Skeletal muscle satellite cell (primary cell): ENCODE measurements at regions not wholly inside any gene's neighbourhood (a gene's known extent, or its start where the extent isn't known, plus 50 kb on each side); places are given as distances from the start of the nearest gene placed in this dataset.
A peak's percentile ranks its signal among the peaks of the same experiment; 100 is the strongest.
"Not testable (repeated sequence)": the region's sequence is repeated elsewhere in the genome, so short reads cannot be mapped to it uniquely, and the experiment has no call there.

Experiments
- H3K27me3 ChIP-seq: 2 replicates; pipeline ENCODE4 v1.7.0; 2013; ENCODE audit warnings: low read length; ENCODE audit not compliant: control insufficient read depth, insufficient read depth
- H3K36me3 ChIP-seq: 2 replicates; pipeline ENCODE4 v1.7.0; 2013; ENCODE audit warnings: mild to moderate bottlenecking, control low read depth, low read length; ENCODE audit not compliant: insufficient read depth
- H3K4me1 ChIP-seq: 2 replicates; pipeline ENCODE4 v1.7.0; 2013; ENCODE audit warnings: low read length; ENCODE audit not compliant: control insufficient read depth, insufficient read depth
- H3K4me2 ChIP-seq: 2 replicates; pipeline ENCODE4 v1.7.0; 2013; ENCODE audit warnings: mild to moderate bottlenecking, low read length
- H3K4me3 ChIP-seq: 2 replicates; pipeline ENCODE4 v1.7.0; 2013; ENCODE audit warnings: low read length
- H3K9ac ChIP-seq: 2 replicates; pipeline ENCODE4 v1.7.0; 2013; ENCODE audit warnings: mild to moderate bottlenecking, low read depth, low read length, moderate library complexity
- H3K9me3 ChIP-seq: replicated peaks from 2 replicates; pipeline ENCODE4 v1.7.0; 2013; ENCODE audit warnings: mild to moderate bottlenecking, control low read depth, low read length

- Histone ChIP-seq H3K4me2 (no peak overlapping the region), H3K36me3 (no peaks in the 10 kb centered on the region), H3K4me3 (no peak overlapping the region), H3K9ac (no peak overlapping the region), H3K4me1 (no peaks in the 10 kb centered on the region), H3K9me3 (no peaks in the 10 kb centered on the region), H3K27me3 (no peaks in the 10 kb centered on the region)
Measured at GRCh38 chr5:91937121-91937520, 554.0 kb upstream of the ARRDC3 start.

- Histone ChIP-seq H3K4me2 (no peak overlapping the region), H3K36me3 (no peaks in the 10 kb centered on the region), H3K4me1 (peaks cover 10% of the 10 kb centered on the region), H3K4me3 (no peak overlapping the region), H3K27me3 (no peaks in the 10 kb centered on the region), H3K9me3 (no peaks in the 10 kb centered on the region), H3K9ac (no peak overlapping the region)
Measured at GRCh38 chr5:91929522-91929817, 546.4 kb upstream of the ARRDC3 start.

GRCh38 chr5:91928754-91929521 is 545.8 kb upstream of the ARRDC3 start:
- Histone ChIP-seq H3K9me3 (no peaks in the 10 kb centered on the region), H3K4me1 (peaks cover 10% of the 10 kb centered on the region), H3K4me2 (peak overlapping the region; percentile 67), H3K36me3 (no peaks in the 10 kb centered on the region), H3K9ac (peak overlapping the region; percentile 41), H3K4me3 (no peak overlapping the region), H3K27me3 (no peaks in the 10 kb centered on the region)

- H3K27me3 ChIP-seq = no peaks in the 10 kb centered on the region
- H3K36me3 ChIP-seq = no peaks in the 10 kb centered on the region
- H3K9me3 ChIP-seq = no peaks in the 10 kb centered on the region
- peaks cover 10% of the 10 kb centered on the region for H3K4me1 ChIP-seq
- no peak overlapping the region for H3K4me2 ChIP-seq
- H3K9ac ChIP-seq = no peak overlapping the region
- H3K4me3 ChIP-seq = no peak overlapping the region
Measured at GRCh38 chr5:91927439-91927838, 544.3 kb upstream of the ARRDC3 start.

- no peaks in the 10 kb centered on the region for H3K27me3 ChIP-seq
- H3K4me2 ChIP-seq = no peak overlapping the region
- peaks cover 10% of the 10 kb centered on the region for H3K4me1 ChIP-seq
- no peaks in the 10 kb centered on the region for H3K36me3 ChIP-seq
- H3K4me3 ChIP-seq = no peak overlapping the region
- no peaks in the 10 kb centered on the region for H3K9me3 ChIP-seq
- H3K9ac ChIP-seq = no peak overlapping the region
Measured at GRCh38 chr5:91925249-91925648, 542.1 kb upstream of the ARRDC3 start.

GRCh38 chr5:91917037-91917814 is 534.1 kb upstream of the ARRDC3 start:
- not testable (repeated sequence) for H3K36me3 ChIP-seq, H3K27me3 ChIP-seq, H3K4me1 ChIP-seq, H3K4me2 ChIP-seq, H3K9ac ChIP-seq, H3K9me3 ChIP-seq, H3K4me3 ChIP-seq

GRCh38 chr5:91910655-91911054 is 527.5 kb upstream of the ARRDC3 start:
- H3K9me3 ChIP-seq = no peaks in the 10 kb centered on the region
- H3K9ac ChIP-seq = no peak overlapping the region
- H3K4me3 ChIP-seq = no peak overlapping the region
- no peaks in the 10 kb centered on the region for H3K27me3 ChIP-seq
- no peaks in the 10 kb centered on the region for H3K36me3 ChIP-seq
- no peaks in the 10 kb centered on the region for H3K4me1 ChIP-seq
- no peak overlapping the region for H3K4me2 ChIP-seq

- Histone ChIP-seq H3K9ac (no peak overlapping the region), H3K27me3 (no peaks in the 10 kb centered on the region), H3K4me3 (no peak overlapping the region), H3K9me3 (no peaks in the 10 kb centered on the region), H3K36me3 (no peaks in the 10 kb centered on the region), H3K4me1 (no peaks in the 10 kb centered on the region), H3K4me2 (no peak overlapping the region)
Measured at GRCh38 chr5:91910247-91910646, 527.1 kb upstream of the ARRDC3 start.

GRCh38 chr5:91906494-91906893 is 523.4 kb upstream of the ARRDC3 start:
- Histone ChIP-seq H3K4me3 (no peak overlapping the region), H3K4me1 (no peaks in the 10 kb centered on the region)

GRCh38 chr5:91906027-91906426 is 522.9 kb upstream of the ARRDC3 start:
- H3K4me1 ChIP-seq = no peaks in the 10 kb centered on the region
- no peak overlapping the region for H3K4me2 ChIP-seq
- H3K9ac ChIP-seq = no peak overlapping the region
- H3K27me3 ChIP-seq = no peaks in the 10 kb centered on the region
- H3K9me3 ChIP-seq = no peaks in the 10 kb centered on the region
- H3K36me3 ChIP-seq = no peaks in the 10 kb centered on the region
- no peak overlapping the region for H3K4me3 ChIP-seq

More at GRCh38 chr5:91906494-91906893, 523.4 kb upstream of the ARRDC3 start:
- Histone ChIP-seq H3K9ac (no peak overlapping the region), H3K9me3 (no peaks in the 10 kb centered on the region), H3K36me3 (no peaks in the 10 kb centered on the region), H3K27me3 (no peaks in the 10 kb centered on the region), H3K4me2 (no peak overlapping the region)

- no peak overlapping the region for H3K9ac ChIP-seq
- H3K36me3 ChIP-seq = no peaks in the 10 kb centered on the region
- H3K4me3 ChIP-seq = no peak overlapping the region
- no peaks in the 10 kb centered on the region for H3K27me3 ChIP-seq
- no peaks in the 10 kb centered on the region for H3K4me1 ChIP-seq
- no peaks in the 10 kb centered on the region for H3K9me3 ChIP-seq
- H3K4me2 ChIP-seq = no peak overlapping the region
Measured at GRCh38 chr5:91898898-91899297, 515.8 kb upstream of the ARRDC3 start.

- Histone ChIP-seq H3K27me3 (no peaks in the 10 kb centered on the region), H3K9me3 (no peaks in the 10 kb centered on the region), H3K9ac (no peak overlapping the region), H3K4me1 (no peaks in the 10 kb centered on the region), H3K4me3 (no peak overlapping the region), H3K4me2 (no peak overlapping the region), H3K36me3 (no peaks in the 10 kb centered on the region)
Measured at GRCh38 chr5:91898019-91898418, 514.9 kb upstream of the ARRDC3 start.
